ENCODE measurements at regions not wholly inside any gene's neighbourhood (a gene's known extent, or its start where the extent isn't known, plus 50 kb on each side); places are given as distances from the start of the nearest gene placed in this dataset.
A peak's percentile ranks its signal among the peaks of the same experiment; 100 is the strongest.

- no peaks in the 10 kb centered on the region for H3K9me2 ChIP-seq (replicated peaks; ENCODE audit: low read length)
- H3K79me2 ChIP-seq (ENCODE audit: low read length), result no peaks in the 10 kb centered on the region
- CTCF ChIA-PET, result no interaction called here
- POLR2A ChIA-PET (ENCODE audit: unreplicated experiment), result no interaction called here
- ATAC-seq, result no peak
- TF ChIP-seq CTCF (conservative IDR thresholded peaks at IDR 0.05; ENCODE audit: low read depth, low read length), result no peak
- no peak for TF ChIP-seq EZH2phosphoT487 (IDR thresholded peaks at IDR 0.05; ENCODE audit: borderline replicate concordance, low read length)
- TF ChIP-seq EZH2 (IDR thresholded peaks at IDR 0.05; ENCODE audit: low read length, unreplicated experiment), result no peak
- H3F3A ChIP-seq (ENCODE audit: low read length, unreplicated experiment), result no peaks in the 10 kb centered on the region
- no TSS peak for BruUV-seq (replicated peaks)
- no peak overlapping the region for H2AFZ ChIP-seq (ENCODE audit: low read length)
- H4K20me1 ChIP-seq (ENCODE audit: low read length), result no peaks in the 10 kb centered on the region
- H3K9me3 ChIP-seq (ENCODE audit: low read length), result 0 out of 2 replicates have a peak, but pooled peaks cover 5% of the 10 kb centered on the region
- intact Hi-C loops (cut with micrococcal nuclease), result no loop called here
- no peaks in the 10 kb centered on the region for H3K4me1 ChIP-seq (ENCODE audit: insufficient read depth, low read length)
- no peak overlapping the region for H3K4me3 ChIP-seq (ENCODE audit: low read length)
- no peak overlapping the region for H3K4me2 ChIP-seq (ENCODE audit: low read length)
- no peak for DNase-seq
- H3K27ac ChIP-seq (ENCODE audit: low read length), result no peak overlapping the region
- H3K27me3 ChIP-seq (ENCODE audit: low read length), result peaks cover 58% of the 10 kb centered on the region
- no peaks in the 10 kb centered on the region for H3K36me3 ChIP-seq (ENCODE audit: low read depth, low read length)
- no peak overlapping the region for H3K9ac ChIP-seq (ENCODE audit: low read length)
These were observed 251.2 kb upstream of the ELAC2 start for GRCh38 chr17:13268791-13269595.

DNA sequence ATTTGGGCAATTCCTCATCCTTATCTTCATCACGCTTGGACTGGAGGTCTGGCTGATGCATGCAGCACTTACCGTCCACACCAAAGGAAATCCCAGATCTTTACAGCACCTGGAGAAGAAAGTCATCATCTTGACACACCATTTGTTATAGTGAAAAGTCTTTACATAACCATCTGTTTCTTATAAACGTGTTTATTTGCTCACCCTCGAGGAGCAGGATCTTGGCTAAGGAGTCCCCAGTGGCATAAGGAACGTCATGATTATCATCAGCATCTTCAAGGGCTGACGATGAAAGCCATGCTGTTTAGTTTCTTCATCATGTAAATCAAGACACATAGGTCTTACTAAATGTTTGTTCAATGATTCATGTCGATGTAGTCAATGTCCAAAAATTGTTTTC is 248.8 kb upstream of the ELAC2 start:
- TF ChIP-seq EZH2 (IDR thresholded peaks at IDR 0.05; ENCODE audit: low read length, unreplicated experiment), result no peak
- TF ChIP-seq CTCF (conservative IDR thresholded peaks at IDR 0.05; ENCODE audit: low read depth, low read length), result no peak
- no peak for TF ChIP-seq EZH2phosphoT487 (IDR thresholded peaks at IDR 0.05; ENCODE audit: borderline replicate concordance, low read length)
- Histone ChIP-seq H3K27me3 (ENCODE audit: low read length) (peaks cover 55% of the 10 kb centered on the region), H3K36me3 (ENCODE audit: low read depth, low read length) (no peaks in the 10 kb centered on the region), H3K79me2 (ENCODE audit: low read length) (no peaks in the 10 kb centered on the region), H3K4me2 (ENCODE audit: low read length) (no peak overlapping the region), H3F3A (ENCODE audit: low read length, unreplicated experiment) (no peaks in the 10 kb centered on the region), H3K4me1 (ENCODE audit: insufficient read depth, low read length) (no peaks in the 10 kb centered on the region), H3K9me2 (replicated peaks; ENCODE audit: low read length) (no peaks in the 10 kb centered on the region), H3K4me3 (ENCODE audit: low read length) (no peak overlapping the region), H3K9me3 (ENCODE audit: low read length) (0 out of 2 replicates have a peak, but pooled peaks cover 5% of the 10 kb centered on the region), H3K9ac (ENCODE audit: low read length) (no peak overlapping the region), H4K20me1 (ENCODE audit: low read length) (no peaks in the 10 kb centered on the region), H2AFZ (ENCODE audit: low read length) (no peak overlapping the region), H3K27ac (ENCODE audit: low read length) (no peak overlapping the region)
- DNase-seq (peak; percentile 48), ATAC-seq (no peak)
- CTCF ChIA-PET, result no interaction called here
- POLR2A ChIA-PET (ENCODE audit: unreplicated experiment), result no interaction called here
- no TSS peak for BruUV-seq (replicated peaks)
- intact Hi-C loops (cut with micrococcal nuclease), result no loop called here

GRCh38 chr17:13265311-13265710 is 247.5 kb upstream of the ELAC2 start:
- Histone ChIP-seq H3K9ac (ENCODE audit: low read length) (no peak overlapping the region), H3K27me3 (ENCODE audit: low read length) (peaks cover 58% of the 10 kb centered on the region), H3K27ac (ENCODE audit: low read length) (no peak overlapping the region), H3K9me3 (ENCODE audit: low read length) (0 out of 2 replicates have a peak, but pooled peaks cover 5% of the 10 kb centered on the region), H3K9me2 (replicated peaks; ENCODE audit: low read length) (no peaks in the 10 kb centered on the region), H3F3A (ENCODE audit: low read length, unreplicated experiment) (no peaks in the 10 kb centered on the region), H3K4me3 (ENCODE audit: low read length) (no peak overlapping the region), H3K4me2 (ENCODE audit: low read length) (no peak overlapping the region), H3K4me1 (ENCODE audit: insufficient read depth, low read length) (no peaks in the 10 kb centered on the region), H4K20me1 (ENCODE audit: low read length) (no peaks in the 10 kb centered on the region), H2AFZ (ENCODE audit: low read length) (no peak overlapping the region), H3K36me3 (ENCODE audit: low read depth, low read length) (no peaks in the 10 kb centered on the region), H3K79me2 (ENCODE audit: low read length) (no peaks in the 10 kb centered on the region)
- TF ChIP-seq EZH2 (IDR thresholded peaks at IDR 0.05; ENCODE audit: low read length, unreplicated experiment) (no peak), EZH2phosphoT487 (IDR thresholded peaks at IDR 0.05; ENCODE audit: borderline replicate concordance, low read length) (no peak), CTCF (conservative IDR thresholded peaks at IDR 0.05; ENCODE audit: low read depth, low read length) (no peak)
- no TSS peak for BruUV-seq (replicated peaks)
- ChIA-PET POLR2A (ENCODE audit: unreplicated experiment) (no interaction called here), CTCF (no interaction called here)
- ATAC-seq (no peak), DNase-seq (peak; percentile 16)
- intact Hi-C loops (cut with micrococcal nuclease), result no loop called here
